GM23248 (cell line): ENCODE measurements at regions not wholly inside any gene's neighbourhood (a gene's known extent, or its start where the extent isn't known, plus 50 kb on each side); places are given as distances from the start of the nearest gene placed in this dataset.

Experiments
- DNase-seq: peaks from one replicate; pipeline ENCODE4 v3.0.0-alpha.2; 2015
- H2AFZ ChIP-seq: fragments of 200-600 bp; sonication (generic); 2 replicates; pipeline ENCODE4 v1.6.1; 2016; ENCODE audit warnings: antibody characterized with exemption
- H3F3A ChIP-seq: fragments of 200-600 bp; sonication (generic); 2 replicates; pipeline ENCODE4 v1.6.1; 2016; ENCODE audit warnings: mild to moderate bottlenecking, antibody characterized with exemption, mixed run types; ENCODE audit not compliant: insufficient read depth
- H3K27ac ChIP-seq: fragments of 200-600 bp; sonication (generic); 2 replicates; pipeline ENCODE4 v1.5.1; 2016; ENCODE audit warnings: mild to moderate bottlenecking
- H3K27me3 ChIP-seq: fragments of 200-600 bp; sonication (generic); replicated peaks from 2 replicates; pipeline ENCODE4 v1.6.1; 2016; ENCODE audit warnings: mild to moderate bottlenecking; ENCODE audit not compliant: insufficient read depth
- H3K36me3 ChIP-seq: fragments of 200-600 bp; sonication (generic); 2 replicates; pipeline ENCODE4 v1.6.1; 2016; ENCODE audit warnings: low read depth, mild to moderate bottlenecking
- H3K4me1 ChIP-seq: fragments of 200-600 bp; sonication (generic); 2 replicates; pipeline ENCODE4 v1.6.1; 2016; ENCODE audit warnings: mild to moderate bottlenecking; ENCODE audit not compliant: insufficient read depth
- H3K4me2 ChIP-seq: fragments of 200-600 bp; sonication (generic); one replicate; pipeline ENCODE4 v1.6.1; 2016; ENCODE audit warnings: mild to moderate bottlenecking; ENCODE audit not compliant: unreplicated experiment
- H3K4me3 ChIP-seq: fragments of 200-600 bp; sonication (generic); 2 replicates; pipeline ENCODE4 v1.5.1; 2016; ENCODE audit warnings: mild to moderate bottlenecking
- H3K79me2 ChIP-seq: fragments of 200-600 bp; sonication (generic); 2 replicates; pipeline ENCODE4 v1.6.1; 2016; ENCODE audit warnings: mild to moderate bottlenecking; ENCODE audit not compliant: insufficient read depth
- H3K9ac ChIP-seq: fragments of 200-600 bp; sonication (generic); 2 replicates; pipeline ENCODE4 v1.6.1; 2016; ENCODE audit warnings: mild to moderate bottlenecking
- H3K9me2 ChIP-seq: fragments of 200-600 bp; sonication (generic); 2 replicates; pipeline ENCODE4 v1.6.1; 2016; ENCODE audit warnings: mixed run types, mild to moderate bottlenecking, moderate library complexity; ENCODE audit not compliant: insufficient read depth
- H3K9me3 ChIP-seq: fragments of 200-600 bp; sonication (generic); one replicate; pipeline ENCODE4 v1.6.1; 2017; ENCODE audit warnings: low read depth
- H4K20me1 ChIP-seq: fragments of 200-600 bp; sonication (generic); 2 replicates; pipeline ENCODE4 v1.6.0; 2016; ENCODE audit not compliant: insufficient read depth
- EZH2 ChIP-seq: fragments of 200-600 bp; sonication (generic); IDR thresholded peaks from 2 replicates; pipeline ENCODE4 v1.6.1; 2018; ENCODE audit warnings: antibody characterized with exemption, mild to moderate bottlenecking; ENCODE audit not compliant: insufficient read depth, poor library complexity, severe bottlenecking
- EZH2phosphoT487 ChIP-seq: fragments of 200-600 bp; sonication (generic); IDR thresholded peaks from 2 replicates; pipeline ENCODE4 v1.6.1; 2018; ENCODE audit warnings: antibody characterized with exemption, moderate library complexity, mild to moderate bottlenecking, low read depth; ENCODE audit not compliant: insufficient read depth
- WGBS, 2 experiments: methylation state at CpG; one replicate each; pipeline ENCODE4 v1.1.6; 2015 to 2017; ENCODE audit warnings: low lambda C conversion rate in 2 of 2, low coverage in 1 of 2; ENCODE audit errors: missing lambda C conversion rate in 2 of 2; 5-methylcytosine and 5-hydroxymethylcytosine counted together
- in situ Hi-C: fragments of 300-500 bp; cut with MboI; formaldehyde crosslinking; loops from 2 replicates; pipeline ENCODE4 v1.15.0; 2020

- 21 to 26% methylated on average over 2 of the region's 2 CpGs for WGBS, 2 experiments
- Histone ChIP-seq H3K4me2 (no peak overlapping the region), H3K79me2 (no peaks in the 10 kb centered on the region), H4K20me1 (no peaks in the 10 kb centered on the region), H2AFZ (no peak overlapping the region), H3K9me3 (no peaks in the 10 kb centered on the region), H3K27ac (no peak overlapping the region), H3K4me3 (no peak overlapping the region), H3K4me1 (no peaks in the 10 kb centered on the region), H3K27me3 (no peaks in the 10 kb centered on the region), H3K9me2 (no peaks in the 10 kb centered on the region), H3F3A (no peaks in the 10 kb centered on the region), H3K36me3 (no peaks in the 10 kb centered on the region), H3K9ac (no peak overlapping the region)
- TF ChIP-seq EZH2, result no peak
- TF ChIP-seq EZH2phosphoT487, result no peak
- in situ Hi-C loops, result no loop called here
- no peak for DNase-seq
These were observed 82.3 kb upstream of the CACHD1 start for GRCh38 chr1:64387389-64388285.

- no peak overlapping the region for H3K4me2 ChIP-seq
- no peak overlapping the region for H2AFZ ChIP-seq
- in situ Hi-C loops, result no loop called here
- H3K9ac ChIP-seq, result no peak overlapping the region
- H3K4me3 ChIP-seq, result no peak overlapping the region
- H3K79me2 ChIP-seq, result no peaks in the 10 kb centered on the region
- no peaks in the 10 kb centered on the region for H3K27me3 ChIP-seq
- H3K36me3 ChIP-seq, result no peaks in the 10 kb centered on the region
- H3K9me3 ChIP-seq, result no peaks in the 10 kb centered on the region
- no peaks in the 10 kb centered on the region for H4K20me1 ChIP-seq
- TF ChIP-seq EZH2phosphoT487, result no peak
- no peak for TF ChIP-seq EZH2
- H3K9me2 ChIP-seq, result no peaks in the 10 kb centered on the region
- no peak for DNase-seq
- H3K27ac ChIP-seq, result no peak overlapping the region
- H3F3A ChIP-seq, result no peaks in the 10 kb centered on the region
- 22 to 47% methylated on average over 1 of the region's 1 CpG for WGBS, 2 experiments
- no peaks in the 10 kb centered on the region for H3K4me1 ChIP-seq
These were observed 81.6 kb upstream of the CACHD1 start for GRCh38 chr1:64388336-64388735.

GRCh38 chr1:64392109-64392508, 77.8 kb upstream of the CACHD1 start:
- H3K9me3 ChIP-seq, result no peaks in the 10 kb centered on the region
- H3K27ac ChIP-seq, result no peak overlapping the region
- no peak overlapping the region for H3K9ac ChIP-seq
- in situ Hi-C loops, result no loop called here
- TF ChIP-seq EZH2phosphoT487 (no peak), EZH2 (no peak)
- H4K20me1 ChIP-seq, result no peaks in the 10 kb centered on the region
- no peaks in the 10 kb centered on the region for H3K79me2 ChIP-seq
- H3K27me3 ChIP-seq, result no peaks in the 10 kb centered on the region
- H3F3A ChIP-seq, result no peaks in the 10 kb centered on the region
- H3K4me2 ChIP-seq, result no peak overlapping the region
- H3K36me3 ChIP-seq, result no peaks in the 10 kb centered on the region
- 42% methylated on average over 2 of the region's 2 CpGs for WGBS, 2 experiments
- no peak overlapping the region for H2AFZ ChIP-seq
- H3K9me2 ChIP-seq, result no peaks in the 10 kb centered on the region
- no peaks in the 10 kb centered on the region for H3K4me1 ChIP-seq
- no peak overlapping the region for H3K4me3 ChIP-seq
- DNase-seq, result no peak

- H3K9me2 ChIP-seq, result no peaks in the 10 kb centered on the region
- no peak overlapping the region for H3K4me2 ChIP-seq
- no peak for DNase-seq
- no peaks in the 10 kb centered on the region for H3K79me2 ChIP-seq
- in situ Hi-C loops, result no loop called here
- H3K4me3 ChIP-seq, result no peak overlapping the region
- WGBS, 2 experiments, result 81 to 89% methylated on average over 2 of the region's 2 CpGs
- no peak overlapping the region for H2AFZ ChIP-seq
- H3K27ac ChIP-seq, result no peak overlapping the region
- H3K36me3 ChIP-seq, result no peaks in the 10 kb centered on the region
- H3F3A ChIP-seq, result no peaks in the 10 kb centered on the region
- no peaks in the 10 kb centered on the region for H3K4me1 ChIP-seq
- no peaks in the 10 kb centered on the region for H3K27me3 ChIP-seq
- no peaks in the 10 kb centered on the region for H4K20me1 ChIP-seq
- no peak overlapping the region for H3K9ac ChIP-seq
- H3K9me3 ChIP-seq, result no peaks in the 10 kb centered on the region
- TF ChIP-seq EZH2 (no peak), EZH2phosphoT487 (no peak)
These were observed 76.1 kb upstream of the CACHD1 start for GRCh38 chr1:64393790-64394189.

- in situ Hi-C loops, result no loop called here
- Histone ChIP-seq H2AFZ (no peak overlapping the region), H3K9ac (no peak overlapping the region), H3K9me3 (no peaks in the 10 kb centered on the region), H3K27ac (no peak overlapping the region), H3K4me3 (no peak overlapping the region), H3K4me1 (no peaks in the 10 kb centered on the region), H3K9me2 (no peaks in the 10 kb centered on the region), H3K79me2 (no peaks in the 10 kb centered on the region), H3K27me3 (no peaks in the 10 kb centered on the region), H3K4me2 (no peak overlapping the region), H3F3A (no peaks in the 10 kb centered on the region), H3K36me3 (no peaks in the 10 kb centered on the region), H4K20me1 (no peaks in the 10 kb centered on the region)
- 88 to 90% methylated on average over 4 of the region's 4 CpGs for WGBS, 2 experiments
- DNase-seq, result no peak
- TF ChIP-seq EZH2, result no peak
- TF ChIP-seq EZH2phosphoT487, result no peak
These were observed 73.1 kb upstream of the CACHD1 start for GRCh38 chr1:64396817-64397216.
